Fibroblast of lung (primary cell): ENCODE measurements at regions not wholly inside any gene's neighbourhood (a gene's known extent, or its start where the extent isn't known, plus 50 kb on each side); places are given as distances from the start of the nearest gene placed in this dataset.

Experiments used
- DNase-seq, 2 donors: peaks; one replicate each; pipeline versions ENCODE4 v3.0.0 to v3.0.0-alpha.2; 2010; ENCODE audit warnings: low read depth in 2 of 2
- H2AFZ ChIP-seq: 2 replicates; pipeline ENCODE4 v1.5.1; 2012; ENCODE audit warnings: low read length, control low read depth, inconsistent platforms
- H3K27ac ChIP-seq: 2 replicates; pipeline ENCODE4 v1.5.1; 2011; ENCODE audit warnings: low read length, control low read depth; ENCODE audit not compliant: insufficient read depth
- H3K27me3 ChIP-seq: 2 replicates; pipeline ENCODE4 v1.5.1; 2011; ENCODE audit warnings: mild to moderate bottlenecking, low read length; ENCODE audit not compliant: control insufficient read depth, insufficient read depth
- H3K36me3 ChIP-seq: 2 replicates; pipeline ENCODE4 v1.5.1; 2011; ENCODE audit warnings: low read length; ENCODE audit not compliant: control insufficient read depth, insufficient read depth
- H3K4me1 ChIP-seq: 2 replicates; pipeline ENCODE4 v1.5.1; 2011; ENCODE audit warnings: low read length; ENCODE audit not compliant: control insufficient read depth, insufficient read depth; ENCODE audit errors: extremely low read depth
- H3K4me2 ChIP-seq: 2 replicates; pipeline ENCODE4 v1.5.1; 2011; ENCODE audit warnings: low read length, control low read depth; ENCODE audit not compliant: insufficient read depth; ENCODE audit errors: extremely low read depth
- H3K4me3 ChIP-seq, 4 experiments: fragments of 200-600 bp in 1 of 4; sonication (generic) in 1 of 4; replicated peaks in 1 of 4; 2 replicates each; pipeline ENCODE4 v1.5.1; 2011 to 2016; ENCODE audit warnings: low read length in 4 of 4, low read depth in 3 of 4, mild to moderate bottlenecking in 3 of 4, control low read depth in 2 of 4, inconsistent platforms in 1 of 4, mixed read lengths in 1 of 4; ENCODE audit not compliant: insufficient read depth in 1 of 4; ENCODE audit errors: control extremely low read depth in 1 of 4
- H3K79me2 ChIP-seq: 2 replicates; pipeline ENCODE4 v1.5.1; 2012; ENCODE audit warnings: mild to moderate bottlenecking, low read length, inconsistent platforms; ENCODE audit not compliant: control insufficient read depth, insufficient read depth
- H3K9ac ChIP-seq: 2 replicates; pipeline ENCODE4 v1.5.1; 2011; ENCODE audit warnings: mild to moderate bottlenecking, low read length, control low read depth; ENCODE audit not compliant: insufficient read depth
- H3K9me3 ChIP-seq: 2 replicates; pipeline ENCODE4 v1.5.1; 2012; ENCODE audit warnings: low read depth, low read length; ENCODE audit not compliant: control insufficient read depth, insufficient read depth
- H4K20me1 ChIP-seq: 2 replicates; pipeline ENCODE4 v1.5.1; 2011; ENCODE audit warnings: low read length; ENCODE audit not compliant: control insufficient read depth, insufficient read depth; ENCODE audit errors: extremely low read depth
- CTCF ChIP-seq, 2 donors: IDR thresholded peaks in 1 of 2; conservative IDR thresholded peaks in 1 of 2; 1 replicate in 1 of 2; 2 replicates in 1 of 2; pipeline ENCODE4 v1.5.1; 2011 to 2012; ENCODE audit warnings: low read length in 2 of 2, control low read depth in 1 of 2, inconsistent platforms in 1 of 2, low read depth in 1 of 2, mild to moderate bottlenecking in 1 of 2
- EZH2 ChIP-seq: IDR thresholded peaks from 2 replicates; pipeline ENCODE4 v1.5.1; 2012; ENCODE audit warnings: low read length, control low read depth, mild to moderate bottlenecking; ENCODE audit errors: missing control alignments

GRCh38 chr1:229162825-229163515 is 107.9 kb upstream of the RAB4A start:
- Histone ChIP-seq H3K4me1 (no peaks in the 10 kb centered on the region), H3K4me2 (no peak overlapping the region), H3K9ac (no peak overlapping the region), H3K4me3 (no peak overlapping the region), H3K36me3 (no peaks in the 10 kb centered on the region), H3K79me2 (no peaks in the 10 kb centered on the region), H4K20me1 (no peaks in the 10 kb centered on the region), H2AFZ (no peak overlapping the region), H3K9me3 (no peaks in the 10 kb centered on the region), H3K27me3 (no peaks in the 10 kb centered on the region), H3K27ac (no peak overlapping the region)
- DNase-seq: no peak
- no peak for TF ChIP-seq EZH2
- TF ChIP-seq CTCF (conservative IDR thresholded peaks at IDR 0.05 in 1 of 2, IDR thresholded peaks at IDR 0.05 in 1 of 2; ENCODE audit: low read depth in 1 of 2, low read length in 2 of 2): no peak

GRCh38 chr1:229164348-229164747 is 106.6 kb upstream of the RAB4A start:
- Histone ChIP-seq H2AFZ (no peak overlapping the region), H3K9me3 (no peaks in the 10 kb centered on the region), H3K27me3 (no peaks in the 10 kb centered on the region), H3K79me2 (no peaks in the 10 kb centered on the region), H4K20me1 (no peaks in the 10 kb centered on the region), H3K36me3 (no peaks in the 10 kb centered on the region), H3K4me1 (no peaks in the 10 kb centered on the region), H3K4me2 (no peak overlapping the region), H3K27ac (no peak overlapping the region), H3K4me3 (no peak overlapping the region), H3K9ac (no peak overlapping the region)
- DNase-seq: no peak
- TF ChIP-seq CTCF (conservative IDR thresholded peaks at IDR 0.05 in 1 of 2, IDR thresholded peaks at IDR 0.05 in 1 of 2; ENCODE audit: low read depth in 1 of 2, low read length in 2 of 2) (no peak), EZH2 (no peak)

- H3K9ac ChIP-seq: no peak overlapping the region
- H2AFZ ChIP-seq: no peak overlapping the region
- H3K36me3 ChIP-seq: no peaks in the 10 kb centered on the region
- no peak overlapping the region for H3K4me2 ChIP-seq
- H3K4me1 ChIP-seq: no peaks in the 10 kb centered on the region
- no peak overlapping the region for H3K27ac ChIP-seq
- no peaks in the 10 kb centered on the region for H3K9me3 ChIP-seq
- H3K79me2 ChIP-seq: no peaks in the 10 kb centered on the region
- no peak overlapping the region for H3K4me3 ChIP-seq
- no peaks in the 10 kb centered on the region for H3K27me3 ChIP-seq
- TF ChIP-seq EZH2: no peak
- no peak for TF ChIP-seq CTCF (conservative IDR thresholded peaks at IDR 0.05 in 1 of 2, IDR thresholded peaks at IDR 0.05 in 1 of 2; ENCODE audit: low read depth in 1 of 2, low read length in 2 of 2)
- H4K20me1 ChIP-seq: no peaks in the 10 kb centered on the region
- no peak for DNase-seq
Observed at GRCh38 chr1:229164836-229165735, 105.8 kb upstream of the RAB4A start.
